Islet precursor cell (in vitro differentiated cells): ENCODE measurements at regions not wholly inside any gene's neighbourhood (a gene's known extent, or its start where the extent isn't known, plus 50 kb on each side); places are given as distances from the start of the nearest gene placed in this dataset.
A peak's percentile ranks its signal among the peaks of the same experiment; 100 is the strongest.

Experiments
- DNase-seq: peaks from one replicate; pipeline ENCODE4 v3.0.0-alpha.2; 2018

DNA sequence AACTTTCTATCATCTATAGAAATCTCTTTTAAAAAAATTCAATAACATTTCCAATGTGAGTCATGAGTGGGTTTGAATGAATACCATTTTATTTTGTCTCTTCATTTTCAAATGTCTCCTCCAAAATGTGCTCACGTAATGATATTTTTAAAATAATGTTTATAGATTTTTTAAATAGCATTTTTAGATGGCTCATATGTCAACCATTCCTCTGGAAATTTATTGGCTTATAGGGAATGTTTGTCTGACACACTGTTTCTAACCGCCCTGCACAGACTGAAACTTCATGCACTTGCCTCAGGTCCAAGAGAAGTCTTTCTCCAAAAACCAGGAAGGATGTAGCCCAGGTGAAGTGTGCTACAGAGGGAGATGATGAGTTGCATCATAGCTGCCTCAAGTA is 88.8 kb upstream of the PLEKHG7 start:
- no peak for DNase-seq

GRCh38 chr12:92612611-92613010 is 90.2 kb upstream of the PLEKHG7 start:
- DNase-seq: no peak

- DNase-seq: peak; percentile 57
These were observed 94.4 kb upstream of the PLEKHG7 start for GRCh38 chr12:92608151-92609091.

DNA sequence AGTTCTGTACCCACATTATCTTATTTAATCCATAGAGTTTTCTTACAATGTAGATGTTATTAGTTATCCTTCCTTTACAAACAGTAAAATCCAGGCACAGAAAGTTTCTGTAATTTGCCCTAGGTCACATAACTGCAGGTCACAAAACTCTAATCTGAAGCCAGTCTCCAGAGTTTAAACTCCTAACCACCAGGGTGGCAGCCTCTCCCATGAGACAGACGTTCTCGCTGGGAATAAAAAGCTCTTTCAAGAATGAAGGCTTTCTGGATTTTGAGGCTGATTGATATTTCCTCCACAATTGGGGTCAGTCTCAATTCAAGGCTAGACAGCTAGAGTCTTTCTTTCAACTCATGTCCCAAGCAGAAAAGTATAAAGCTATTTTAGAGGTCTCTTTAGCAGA is 95.8 kb upstream of the PLEKHG7 start:
- no peak for DNase-seq

GRCh38 chr12:92605621-92606170 is 97.1 kb upstream of the PLEKHG7 start:
- DNase-seq: no peak

- DNase-seq: no peak
These were observed 98.0 kb upstream of the PLEKHG7 start for GRCh38 chr12:92604786-92605185.

DNA sequence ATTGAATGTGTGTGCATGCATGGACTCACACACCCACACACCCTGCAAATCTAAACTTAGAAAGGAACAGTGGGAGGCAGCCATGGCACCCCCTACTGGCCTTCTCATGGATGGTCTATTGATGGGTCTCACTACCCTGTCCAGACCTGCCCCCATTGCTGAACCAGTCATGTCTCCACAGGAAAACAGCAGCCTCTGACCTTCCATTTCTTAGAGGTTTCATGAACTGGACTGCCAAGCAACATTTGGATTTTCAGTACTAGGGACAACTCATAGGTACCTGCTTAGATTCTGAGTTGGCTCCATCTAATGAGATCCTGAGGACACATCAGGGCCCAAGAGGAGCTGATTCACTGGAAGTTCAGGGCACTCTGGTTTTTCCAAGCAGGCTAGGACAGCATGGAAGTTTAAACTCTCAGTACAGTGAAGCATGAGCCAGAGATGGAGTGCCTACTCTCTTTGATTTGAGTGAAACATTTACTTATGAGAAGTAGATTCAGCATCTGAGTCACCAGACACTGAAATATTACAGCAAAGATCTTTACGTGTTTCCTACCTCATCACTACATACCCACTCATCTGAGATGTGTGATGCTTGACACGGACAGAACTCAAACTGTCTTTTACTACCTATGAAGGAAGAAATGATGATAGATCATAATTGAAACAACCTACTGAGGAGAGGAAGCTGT is 98.9 kb upstream of the PLEKHG7 start:
- no peak for DNase-seq

DNA sequence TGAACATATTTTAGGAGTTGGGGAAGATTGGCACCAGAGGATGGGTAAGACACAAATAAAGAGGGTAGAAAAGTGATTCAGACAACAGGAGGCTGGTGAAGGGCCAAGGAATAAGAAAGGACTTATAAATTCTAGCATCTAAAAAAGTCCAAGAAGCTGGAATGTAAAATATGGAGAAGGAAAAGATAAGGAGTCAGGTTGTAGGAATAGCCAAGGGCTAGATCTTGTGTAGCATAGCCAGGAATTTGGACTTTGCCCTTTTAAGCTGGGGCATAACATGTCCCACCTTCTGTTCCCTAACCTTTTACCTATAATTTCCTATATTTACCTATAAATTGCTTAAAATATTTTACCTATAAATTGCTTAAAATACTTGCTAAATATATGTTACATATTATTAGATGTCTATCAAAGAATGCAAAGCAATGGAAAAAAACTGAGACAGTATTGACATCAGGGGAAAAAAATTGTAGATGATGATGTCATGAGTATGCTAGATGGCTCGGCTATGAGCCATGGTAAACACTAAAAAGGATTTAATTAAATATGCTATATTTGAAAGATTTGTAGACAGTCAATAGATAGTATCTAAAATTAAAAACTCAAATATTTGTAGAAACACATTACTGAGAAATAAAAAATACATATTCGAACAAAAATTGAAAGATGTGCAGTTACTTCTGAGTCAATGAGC is 99.7 kb upstream of the PLEKHG7 start:
- DNase-seq: no peak

- DNase-seq: peak; percentile 9
These were observed 100.3 kb upstream of the PLEKHG7 start for GRCh38 chr12:92602476-92602875.

DNA sequence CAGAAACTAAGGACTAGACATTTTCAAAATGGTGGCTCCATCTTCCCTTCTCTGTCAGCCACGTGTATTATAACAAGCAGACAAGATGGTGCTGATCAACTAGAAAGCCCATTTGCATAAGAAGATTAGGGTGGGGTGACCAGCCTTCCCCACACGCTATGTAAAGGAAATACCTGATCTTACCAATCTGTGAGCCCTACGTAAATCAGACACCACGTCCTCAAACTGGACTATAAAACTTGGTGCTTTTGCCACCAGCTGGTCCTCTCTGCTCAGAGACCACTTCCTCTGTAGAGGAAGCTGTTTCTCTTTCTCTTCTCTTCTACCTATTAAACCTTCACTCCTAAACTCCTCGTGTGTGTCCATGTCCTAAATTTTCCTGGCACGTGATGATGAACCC is 101.1 kb upstream of the PLEKHG7 start:
- DNase-seq: no peak

- DNase-seq: no peak
These were observed 101.6 kb upstream of the PLEKHG7 start for GRCh38 chr12:92601176-92601575.

DNA sequence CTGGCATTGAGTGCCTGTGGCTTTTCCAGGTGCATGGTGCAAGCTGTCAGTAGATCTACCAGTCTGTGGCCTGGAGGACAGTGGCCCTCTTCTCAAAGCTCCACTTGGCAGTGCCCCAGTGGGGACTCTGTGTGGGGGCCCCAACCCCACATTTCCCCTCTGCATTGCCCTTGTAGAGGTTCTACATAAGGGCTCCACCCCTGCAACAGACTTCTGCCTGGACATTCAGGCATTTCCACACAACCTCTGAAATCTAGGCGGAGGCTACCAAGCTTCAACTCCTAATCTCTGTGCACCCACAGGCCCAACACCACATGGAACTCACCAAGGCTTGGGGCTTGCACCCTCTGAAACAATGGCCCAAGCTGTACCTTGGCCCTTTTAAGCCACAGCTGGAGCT is 102.7 kb upstream of the PLEKHG7 start:
- DNase-seq: no peak

DNA sequence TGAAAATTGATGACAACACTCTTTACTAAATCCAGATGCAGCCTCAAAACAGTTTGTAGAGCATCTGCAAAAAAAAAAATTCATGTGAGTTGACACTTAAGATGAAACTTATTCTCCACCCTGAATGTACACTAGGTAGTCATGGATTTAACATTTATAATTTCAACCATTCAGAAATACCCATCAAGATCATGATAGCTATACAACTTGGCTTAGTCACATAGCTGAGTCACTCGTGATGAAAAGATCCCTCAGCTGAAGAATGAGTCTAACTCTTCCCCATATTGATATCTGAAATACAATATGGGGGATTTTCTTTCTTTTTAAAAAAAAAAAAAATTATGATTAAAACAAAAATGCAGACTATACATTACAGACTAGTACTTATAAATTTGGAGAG is 104.8 kb upstream of the PLEKHG7 start:
- DNase-seq: no peak

- DNase-seq: no peak
These were observed 105.7 kb upstream of the PLEKHG7 start for GRCh38 chr12:92597118-92597517.

DNA sequence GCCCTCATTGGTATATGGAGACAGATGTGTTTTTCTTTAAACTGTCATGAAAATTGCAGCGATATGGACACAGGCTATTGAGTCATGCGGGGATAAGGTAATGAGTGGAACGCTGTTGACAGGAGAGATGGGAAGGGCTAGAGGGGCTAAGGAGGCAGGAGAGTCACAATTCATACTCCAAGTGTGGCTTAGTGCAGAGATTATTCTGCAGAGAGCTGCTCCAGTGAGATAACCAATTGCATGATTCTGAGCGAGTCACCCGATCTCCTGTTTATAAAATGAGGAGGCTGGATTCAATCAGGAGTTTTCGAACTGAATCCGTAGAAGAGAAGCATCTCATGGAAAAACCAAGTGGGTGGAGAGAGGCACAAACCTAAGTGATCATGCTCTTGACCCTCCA is 106.4 kb upstream of the PLEKHG7 start:
- DNase-seq: no peak

- DNase-seq: no peak
These were observed 107.1 kb upstream of the PLEKHG7 start for GRCh38 chr12:92595663-92596062.

GRCh38 chr12:92593734-92594402 is 108.9 kb upstream of the PLEKHG7 start:
- peak; percentile 91 for DNase-seq

GRCh38 chr12:92585115-92585727 is 117.6 kb upstream of the PLEKHG7 start:
- no peak for DNase-seq

DNA sequence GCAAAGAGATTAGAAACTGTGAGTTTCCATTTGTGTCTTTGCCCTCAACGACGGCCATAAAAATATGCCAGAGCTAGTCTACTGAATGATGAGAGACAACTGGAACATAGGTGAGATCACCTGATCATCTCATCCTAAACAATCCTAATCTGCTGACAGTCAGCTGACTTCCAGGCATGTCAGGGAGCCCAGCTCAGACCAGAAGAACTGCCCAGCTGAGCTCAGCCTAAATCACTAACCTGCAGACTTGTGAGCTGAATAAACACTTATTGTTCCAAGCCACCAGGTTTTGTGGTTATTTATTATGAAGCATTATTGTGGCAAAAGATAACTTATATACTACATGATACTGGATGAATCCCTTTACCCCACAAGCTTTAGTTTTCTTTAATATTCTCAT is 118.9 kb upstream of the PLEKHG7 start:
- no peak for DNase-seq

GRCh38 chr12:92582893-92583292 is 119.9 kb upstream of the PLEKHG7 start:
- DNase-seq: no peak

- no peak for DNase-seq
These were observed 120.3 kb upstream of the PLEKHG7 start for GRCh38 chr12:92582475-92582874.

- no peak for DNase-seq
These were observed 121.2 kb upstream of the PLEKHG7 start for GRCh38 chr12:92581604-92582003.
